Putamen (tissue), 1 donor: ENCODE measurements at regions not wholly inside any gene's neighbourhood (a gene's known extent, or its start where the extent isn't known, plus 50 kb on each side); places are given as distances from the start of the nearest gene placed in this dataset.
"Not testable (repeated sequence)": the region's sequence is repeated elsewhere in the genome, so short reads cannot be mapped to it uniquely, and the experiment has no call there.

Source experiments
- DNase-seq: peaks from one replicate; pipeline ENCODE4 v3.0.0-alpha.2; 2016; ENCODE audit warnings: low spot score

DNA sequence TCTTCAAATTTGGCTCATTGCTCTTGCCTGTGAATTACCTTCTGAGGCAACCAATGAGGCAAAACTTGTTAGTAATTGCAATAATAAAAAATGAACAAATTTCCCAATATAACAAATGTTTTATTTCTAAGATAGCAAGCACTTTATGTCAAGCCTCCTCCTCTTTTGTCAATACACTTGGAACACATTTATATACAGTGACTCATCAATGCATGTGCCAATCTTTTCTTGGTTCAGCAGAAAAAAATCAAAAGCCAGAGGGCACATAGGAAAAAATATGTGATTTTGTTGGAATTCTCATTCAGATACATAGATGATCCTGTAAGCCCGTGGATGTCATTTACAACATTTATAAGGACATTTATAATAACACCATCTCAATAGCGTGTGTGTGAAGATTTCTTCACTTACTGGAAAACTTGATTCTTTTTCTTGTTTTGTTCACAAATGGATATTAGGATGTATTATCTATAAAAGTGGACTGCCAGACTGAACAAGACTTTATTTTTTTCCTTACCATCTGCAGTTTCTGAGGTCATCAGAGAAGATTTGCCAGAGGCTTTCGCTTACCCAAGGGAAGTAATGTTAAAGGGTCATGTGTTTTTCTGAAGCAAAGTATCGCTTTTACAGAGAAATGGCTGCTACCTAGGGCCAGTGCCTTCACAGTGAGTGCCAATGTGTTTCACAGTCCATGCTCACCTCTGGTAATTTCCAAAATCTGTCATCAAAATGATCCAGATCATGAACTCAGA lies 645.7 kb upstream of the PTBP2 start:
- DNase-seq = no peak

DNA sequence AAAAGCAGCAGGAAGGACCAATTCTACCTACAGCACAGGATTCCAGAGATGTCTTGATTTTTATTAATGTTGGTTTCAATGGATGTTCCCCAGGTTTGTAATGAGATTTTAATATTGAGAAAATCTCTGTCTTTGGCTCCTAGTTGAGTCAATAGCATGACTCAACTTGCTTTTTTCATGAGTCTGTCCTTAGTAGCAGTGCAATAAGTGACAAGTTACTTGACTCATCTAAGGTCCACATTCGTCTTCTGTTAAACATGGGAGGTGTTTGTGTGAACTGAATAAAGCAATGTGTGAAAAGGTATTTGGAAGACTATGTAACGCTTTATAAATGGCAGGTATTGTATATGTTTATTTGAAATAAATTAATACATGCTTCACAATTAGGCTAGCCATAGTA lies 645.0 kb upstream of the PTBP2 start:
- no peak for DNase-seq

DNA sequence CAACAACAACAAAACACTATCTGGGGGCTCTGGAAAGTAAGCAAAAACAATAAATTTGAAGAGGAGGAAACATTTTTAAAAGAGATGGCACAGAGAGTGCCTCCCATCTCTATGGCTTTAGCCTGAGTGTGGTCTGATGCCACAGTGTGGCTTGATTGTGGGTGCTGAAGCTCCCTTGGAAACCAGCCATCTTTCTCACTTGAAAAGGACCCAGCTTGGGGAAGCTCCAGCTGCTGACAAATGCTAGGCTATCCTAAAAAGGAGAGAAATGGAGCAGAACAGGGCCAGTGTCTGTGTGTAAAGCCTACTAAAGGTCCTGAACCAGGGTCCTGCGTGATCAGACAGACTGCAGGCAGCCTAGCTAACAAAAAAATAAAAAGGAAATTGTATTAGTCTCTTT lies 642.0 kb upstream of the PTBP2 start:
- DNase-seq = no peak

DNA sequence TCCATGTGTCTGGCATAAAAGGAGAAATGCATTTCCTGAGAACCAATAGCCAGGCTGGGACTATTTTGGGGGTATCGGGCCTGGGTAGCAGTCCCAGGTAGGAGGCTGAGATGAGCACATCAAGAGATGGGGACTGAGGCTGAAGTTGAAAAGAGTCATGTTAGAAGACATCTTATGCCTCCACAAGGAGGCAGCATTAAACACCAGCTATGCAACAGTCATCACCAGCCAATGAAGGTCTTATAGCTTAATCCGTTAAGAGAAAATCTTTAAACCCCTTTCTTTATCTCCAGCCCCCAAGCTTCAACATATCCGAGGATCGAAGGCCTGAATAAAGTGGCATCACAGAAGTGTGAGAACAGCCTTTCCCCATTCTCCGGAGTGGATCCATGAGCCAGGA lies 640.7 kb upstream of the PTBP2 start:
- no peak for DNase-seq

DNA sequence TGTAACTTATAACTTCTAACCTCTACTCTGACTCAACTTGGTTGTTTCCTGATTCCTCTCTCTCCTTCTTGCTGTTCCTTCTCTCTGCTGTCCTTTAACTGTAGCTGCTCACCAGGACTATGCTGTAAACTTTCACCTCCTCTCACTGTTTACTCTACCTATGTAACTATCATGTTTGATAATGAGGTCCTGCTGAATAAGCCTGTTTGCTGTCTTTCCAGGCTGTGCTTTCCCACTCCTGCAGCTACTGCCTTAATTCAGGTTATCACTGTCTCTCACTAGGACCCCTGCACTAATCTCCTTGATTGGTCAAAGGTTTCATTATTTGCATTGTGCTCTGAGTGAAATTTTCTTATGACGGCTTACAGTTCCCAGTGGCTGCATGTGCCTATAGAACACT lies 633.9 kb upstream of the PTBP2 start:
- no peak for DNase-seq

DNA sequence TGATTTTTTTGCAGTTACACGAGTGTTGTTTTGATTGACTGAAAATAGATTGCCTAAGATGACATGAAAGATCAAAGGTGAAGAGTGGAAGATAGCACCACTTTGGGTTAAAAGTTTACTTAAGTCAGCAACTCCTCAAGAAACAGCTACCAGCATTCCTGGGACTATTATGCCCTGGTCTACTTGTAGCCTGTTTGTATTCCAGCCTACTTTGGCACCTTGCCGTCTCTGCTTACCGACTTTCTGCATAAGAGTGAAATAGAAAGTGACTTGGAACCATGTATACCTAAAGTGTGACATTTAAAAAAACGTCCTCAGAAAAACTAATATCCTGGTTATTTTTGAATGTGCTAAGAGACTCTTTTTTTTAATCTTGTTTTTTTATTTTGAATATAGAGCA lies 631.5 kb upstream of the PTBP2 start:
- no peak for DNase-seq

DNA sequence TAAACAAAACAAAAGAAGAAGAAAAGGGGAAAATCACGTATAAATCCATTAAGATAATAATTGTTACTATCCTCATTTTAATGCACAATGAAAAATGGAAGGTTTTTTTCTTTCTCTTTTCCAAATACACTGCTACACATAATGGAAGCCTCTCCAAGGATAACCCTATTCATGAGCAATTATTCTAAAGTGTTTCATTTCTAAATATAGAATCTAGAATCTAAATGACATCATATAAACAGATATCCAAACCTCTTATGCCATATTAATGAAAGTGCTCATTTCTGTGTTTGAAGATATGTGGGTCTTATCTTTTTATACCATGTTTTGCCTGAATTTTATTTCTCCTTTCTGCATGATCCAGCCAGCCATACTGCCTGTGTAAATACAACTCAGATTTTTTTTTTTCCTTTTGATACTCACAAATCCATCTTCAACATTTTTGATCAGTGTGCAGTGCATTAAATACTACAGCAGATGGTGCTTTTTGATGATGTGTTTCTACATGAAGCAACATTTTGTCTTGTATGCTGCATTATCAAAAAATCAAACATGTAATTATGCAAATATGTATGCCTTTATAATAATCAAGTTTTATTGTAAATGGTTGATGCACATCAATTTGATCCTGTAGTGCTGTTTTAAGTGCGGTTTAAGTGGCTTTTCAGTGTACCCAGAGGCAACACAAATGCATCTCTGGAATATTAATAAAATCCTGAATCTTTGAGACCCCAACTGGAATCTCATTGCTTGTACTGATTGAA lies 625.6 kb upstream of the PTBP2 start:
- no peak for DNase-seq

DNA sequence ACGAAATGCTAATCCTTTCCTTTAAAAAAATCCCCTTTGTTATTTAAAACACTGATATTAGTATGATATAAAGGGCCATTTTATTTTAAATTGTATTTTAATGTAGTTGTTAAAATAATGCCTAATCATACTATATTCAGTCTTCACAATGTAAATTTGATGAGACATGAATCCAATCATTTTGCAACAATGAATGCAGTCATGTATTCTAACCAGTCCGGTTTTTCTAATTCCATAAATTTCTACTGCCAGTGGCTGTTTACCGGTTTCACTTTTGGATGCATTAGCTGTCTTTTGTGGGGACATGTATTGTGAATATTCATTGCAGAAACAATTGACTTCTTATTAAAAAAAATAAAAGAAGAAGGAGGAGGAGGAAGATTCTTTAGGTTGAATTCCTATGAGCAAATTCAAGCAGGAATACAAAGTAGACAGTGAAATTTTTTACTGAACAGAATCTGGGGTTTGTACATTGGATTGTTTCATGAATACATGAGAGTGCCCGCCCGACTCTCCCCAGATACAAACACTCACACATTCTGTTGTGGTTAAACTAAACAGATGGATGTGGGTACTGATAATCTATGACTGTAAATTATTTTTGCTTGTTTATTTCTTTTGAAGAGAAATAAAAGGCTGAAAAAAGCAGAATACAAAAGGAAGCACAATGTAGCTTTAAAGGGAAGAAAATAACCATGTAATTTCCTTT lies 624.8 kb upstream of the PTBP2 start:
- DNase-seq = no peak

DNA sequence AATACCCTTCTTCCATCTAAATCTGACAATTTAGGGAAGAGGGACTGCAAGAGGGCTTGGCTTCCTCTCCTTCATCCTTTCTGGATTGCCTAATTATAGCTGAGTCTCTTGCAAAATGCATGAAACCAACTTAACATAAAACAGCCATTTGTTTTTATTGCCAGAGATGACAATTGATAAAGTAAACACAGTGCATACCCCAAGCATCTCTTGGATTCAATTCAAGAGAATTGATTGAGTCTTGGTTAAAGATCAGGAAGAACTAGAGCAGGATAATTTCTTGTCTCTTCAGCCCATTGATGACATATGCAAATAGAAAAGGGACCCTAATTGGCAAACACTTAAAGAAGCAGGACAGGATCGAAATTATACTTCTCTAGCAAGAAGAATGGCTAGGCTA lies 617.1 kb upstream of the PTBP2 start:
- DNase-seq = no peak

DNA sequence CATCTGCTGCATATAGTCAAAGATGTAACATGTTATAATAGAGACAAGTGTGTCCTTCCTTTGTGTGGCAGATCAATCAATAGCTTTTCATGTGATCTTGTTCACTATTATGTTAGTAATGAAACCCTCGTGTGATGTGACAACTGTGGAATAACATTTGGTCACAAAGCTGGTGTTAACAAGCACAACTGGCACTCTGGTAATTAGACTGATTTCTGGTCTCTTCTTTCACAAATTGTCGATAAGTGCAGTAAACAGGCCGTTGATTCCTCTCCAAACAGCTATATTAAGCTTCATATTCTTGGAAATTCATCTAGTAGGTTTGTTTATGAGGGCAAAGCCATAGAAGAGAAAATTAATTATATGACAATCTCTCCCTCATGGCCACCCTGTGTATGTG lies 616.7 kb upstream of the PTBP2 start:
- DNase-seq = no peak

DNA sequence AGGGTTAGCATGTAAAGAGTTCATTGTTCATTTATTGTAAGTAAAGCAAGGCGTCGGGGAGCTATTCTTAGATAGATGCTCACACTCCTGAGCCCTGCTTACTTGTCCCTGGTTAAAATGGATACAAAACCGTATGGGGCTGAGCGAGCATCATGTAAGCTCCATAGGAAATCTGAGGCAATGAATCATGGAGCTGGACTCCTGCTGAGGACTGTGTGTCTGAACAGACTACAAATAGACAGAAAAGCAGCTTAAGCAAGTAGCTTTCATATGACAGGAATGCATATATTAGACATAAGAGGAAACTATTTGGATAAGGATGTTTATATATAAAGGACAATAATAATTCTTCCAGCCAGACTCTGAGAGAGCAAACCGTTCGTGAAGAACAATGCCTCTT lies 604.9 kb upstream of the PTBP2 start:
- no peak for DNase-seq

DNA sequence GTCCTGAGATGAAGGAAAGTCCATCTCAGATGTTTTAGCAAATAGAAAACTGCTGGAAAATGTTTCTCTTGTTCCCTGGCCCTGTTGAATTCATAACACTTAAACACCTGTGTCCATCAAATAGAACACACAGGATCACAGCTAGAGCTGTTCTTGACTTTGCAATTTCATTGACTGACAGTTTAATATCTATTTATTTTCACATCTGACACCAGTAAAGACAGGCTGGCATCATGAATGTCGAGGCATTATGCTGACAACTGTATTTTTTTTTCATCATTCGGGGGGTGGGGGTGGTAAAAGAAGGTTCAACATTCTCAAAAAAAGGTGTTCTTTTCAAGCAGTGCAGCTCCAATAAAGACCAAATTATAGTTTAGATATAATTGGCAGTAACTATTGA lies 591.2 kb upstream of the PTBP2 start:
- no peak for DNase-seq

DNA sequence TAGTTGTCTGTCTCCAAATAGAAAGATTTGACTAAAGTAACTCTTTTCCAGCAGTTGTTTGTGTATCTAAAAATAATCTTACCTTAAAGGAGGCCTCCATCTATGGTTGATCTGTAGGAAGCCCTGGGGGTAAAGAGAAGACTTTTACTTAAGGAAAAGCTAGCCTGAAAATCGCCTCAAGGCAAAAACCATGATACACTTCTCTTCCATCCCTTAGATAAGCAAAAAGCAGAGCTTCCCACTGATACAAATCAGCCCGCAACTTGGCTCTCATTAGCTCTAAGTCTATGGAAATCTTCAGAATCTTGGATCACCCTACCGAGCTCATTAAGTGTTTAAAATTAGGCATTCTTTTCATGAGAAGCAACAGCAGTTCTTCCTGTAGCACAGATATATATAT lies 576.9 kb upstream of the PTBP2 start:
- no peak for DNase-seq

DNA sequence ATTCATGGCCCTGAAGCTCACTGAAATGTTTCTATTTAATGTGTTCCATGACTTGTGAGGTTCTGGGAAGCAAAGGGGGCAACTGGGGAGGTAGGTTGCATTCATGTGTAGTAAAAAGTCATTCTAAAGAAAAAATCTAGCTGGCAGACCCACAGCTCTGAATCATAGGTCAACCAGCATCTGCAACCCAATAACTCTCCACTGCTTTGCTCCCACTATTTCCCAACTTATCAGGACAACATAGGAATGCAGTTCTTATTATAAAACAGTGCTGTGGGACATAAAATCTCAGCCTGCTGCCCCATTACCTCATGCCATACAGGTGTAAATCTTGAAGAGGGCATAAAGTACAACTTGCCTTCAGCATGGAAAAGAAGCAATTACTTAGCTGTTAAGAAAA lies 576.1 kb upstream of the PTBP2 start:
- DNase-seq = no peak

DNA sequence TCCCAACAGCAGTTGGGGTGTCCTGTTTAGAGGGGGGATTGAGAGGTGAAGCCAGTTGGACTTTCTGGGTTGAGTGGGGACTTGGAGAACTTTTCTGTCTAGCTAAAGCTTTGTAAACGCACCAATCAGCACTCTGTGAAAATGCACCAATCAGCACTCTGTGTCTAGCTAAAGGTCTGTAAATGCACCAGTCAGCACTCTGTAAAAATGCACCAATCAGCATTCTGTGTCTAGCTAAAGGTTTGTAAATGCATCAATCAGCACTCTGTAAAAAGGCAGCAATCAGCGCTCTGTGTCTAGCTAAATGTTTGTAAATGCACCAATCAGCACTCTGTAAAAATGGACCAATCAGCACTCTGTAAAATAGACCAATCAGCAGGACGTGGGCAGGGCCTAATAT lies 568.6 kb upstream of the PTBP2 start:
- not testable (repeated sequence) for DNase-seq

DNA sequence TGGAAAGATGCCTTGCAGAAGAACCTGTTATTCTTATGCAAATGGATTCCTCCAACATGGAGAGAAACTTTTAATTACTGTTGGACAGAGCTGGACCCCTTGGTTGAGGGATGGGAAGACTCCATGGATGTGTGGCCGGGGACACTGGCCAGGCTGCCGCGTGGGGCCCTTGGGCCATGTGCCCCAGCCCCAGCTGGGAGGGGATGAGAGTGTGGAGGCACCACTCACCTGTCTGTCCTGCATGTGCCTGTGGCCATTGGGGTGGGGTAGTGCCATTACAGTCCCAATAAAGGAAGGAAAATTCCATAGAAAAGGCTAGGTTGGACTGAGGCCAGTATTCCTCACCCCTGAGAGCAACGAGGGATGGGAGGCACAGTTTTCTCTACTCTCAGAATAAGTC lies 564.5 kb upstream of the PTBP2 start:
- DNase-seq = no peak

DNA sequence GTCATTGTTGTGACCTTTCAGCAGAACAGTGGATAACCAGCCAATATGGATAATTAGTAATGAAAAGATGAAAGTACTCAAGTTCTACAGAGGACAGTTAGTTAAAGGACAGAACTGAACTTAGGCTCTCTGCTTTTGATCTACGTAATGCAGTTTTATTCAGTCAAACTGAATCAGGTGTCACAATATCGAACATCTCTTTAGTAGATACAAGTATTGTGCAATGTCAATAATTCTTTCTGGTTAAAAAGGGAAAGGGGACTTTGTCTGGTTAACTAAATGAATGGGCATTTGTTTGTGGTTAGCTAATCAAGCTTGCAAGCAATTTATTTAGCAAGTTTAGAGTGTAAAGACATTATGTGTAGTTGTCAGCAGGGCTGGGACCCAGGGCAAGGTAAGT lies 562.2 kb upstream of the PTBP2 start:
- DNase-seq = no peak

DNA sequence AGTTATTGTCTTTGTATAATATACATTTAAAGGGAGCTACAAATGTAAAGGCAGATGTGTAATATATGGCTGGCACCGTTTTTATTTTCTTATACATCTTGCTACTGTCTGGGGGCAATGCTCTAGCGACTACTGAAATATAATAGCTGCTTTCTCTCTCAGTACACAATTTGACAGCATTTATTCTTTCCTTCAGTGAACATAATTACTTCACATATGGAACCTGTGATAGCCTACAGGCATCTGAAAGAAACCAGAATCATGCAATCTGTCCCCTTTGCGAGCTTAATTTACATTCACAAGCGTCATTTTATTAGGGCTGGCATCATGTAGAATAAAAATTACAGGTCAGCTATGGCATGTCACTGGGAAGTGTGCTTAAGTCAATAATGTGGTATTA lies 557.5 kb upstream of the PTBP2 start:
- DNase-seq = no peak

DNA sequence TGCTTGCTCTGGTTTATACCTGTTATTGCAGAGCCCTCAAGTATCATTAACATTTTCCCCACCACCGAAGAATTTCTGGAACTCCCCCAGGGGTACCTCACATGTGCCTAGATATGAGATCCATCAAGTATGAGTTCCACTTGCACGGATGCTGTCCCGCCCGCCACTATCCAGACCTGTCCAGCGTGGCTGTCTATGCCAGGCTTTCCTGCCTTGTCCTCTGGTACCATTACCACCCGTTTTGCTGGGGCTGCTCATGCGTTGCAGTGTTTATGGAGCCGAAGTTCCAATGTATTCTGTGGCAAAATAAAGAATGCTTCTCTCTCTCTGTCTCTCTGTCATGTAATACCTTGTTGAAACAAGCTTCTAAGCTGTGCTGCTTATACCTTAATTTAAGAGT lies 543.5 kb upstream of the PTBP2 start:
- DNase-seq = no peak

DNA sequence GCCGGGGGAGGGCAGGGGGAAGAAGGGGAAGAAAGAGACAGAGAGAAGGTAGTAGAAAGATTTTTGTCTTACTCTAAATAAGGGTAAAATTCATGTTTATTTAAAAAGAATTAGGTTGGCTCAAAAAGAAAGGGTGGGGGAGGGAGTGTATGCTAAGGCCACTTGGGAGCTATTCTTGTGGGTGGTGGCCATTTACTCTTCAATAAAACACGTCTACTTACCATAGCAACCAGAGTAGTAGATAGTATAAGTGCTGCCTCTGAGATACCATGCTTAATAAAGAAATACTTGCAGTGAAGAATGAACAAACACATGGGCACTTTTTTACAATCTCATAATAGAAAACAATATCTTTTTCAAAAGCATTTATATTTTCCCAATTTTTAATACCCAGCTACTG lies 538.1 kb upstream of the PTBP2 start:
- no peak for DNase-seq

DNA sequence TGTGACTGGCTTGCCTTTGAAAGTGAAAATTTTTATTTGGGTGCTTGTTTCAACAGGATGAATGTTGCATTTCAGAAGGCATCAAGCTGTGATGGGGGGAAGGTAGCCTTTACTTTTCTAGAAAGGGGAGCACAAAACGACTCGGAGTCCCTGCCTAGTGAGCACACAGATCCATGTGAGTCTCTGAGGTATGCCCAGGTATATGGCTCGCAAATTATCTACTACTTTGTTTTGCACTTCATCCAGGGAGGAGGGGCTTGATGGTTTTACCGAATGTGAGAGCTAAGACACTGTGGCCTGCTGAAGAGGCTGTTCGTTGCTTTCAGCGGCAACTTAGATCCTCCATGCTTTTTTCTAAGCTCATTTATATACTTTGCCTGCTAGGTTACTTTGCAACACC lies 537.7 kb upstream of the PTBP2 start:
- DNase-seq = no peak

DNA sequence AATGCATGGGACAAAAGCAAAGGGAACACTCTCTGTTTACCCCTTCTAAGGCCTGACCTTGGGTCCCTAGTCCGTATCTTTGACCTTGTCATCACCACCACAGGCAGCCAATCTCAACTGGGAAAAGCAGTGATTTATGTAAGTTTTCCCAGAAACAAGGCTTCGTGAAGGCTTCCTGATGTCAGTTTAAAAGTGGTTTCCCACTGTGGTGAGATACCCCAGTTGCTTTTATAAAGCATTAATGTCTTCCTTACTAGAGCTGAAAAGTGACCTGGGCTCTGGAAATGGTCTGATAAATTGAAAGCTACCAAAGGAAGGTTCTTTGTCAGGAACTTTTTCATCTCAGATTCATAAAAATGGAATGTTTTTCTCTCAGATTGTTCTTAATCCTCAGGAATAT lies 536.4 kb upstream of the PTBP2 start:
- no peak for DNase-seq

DNA sequence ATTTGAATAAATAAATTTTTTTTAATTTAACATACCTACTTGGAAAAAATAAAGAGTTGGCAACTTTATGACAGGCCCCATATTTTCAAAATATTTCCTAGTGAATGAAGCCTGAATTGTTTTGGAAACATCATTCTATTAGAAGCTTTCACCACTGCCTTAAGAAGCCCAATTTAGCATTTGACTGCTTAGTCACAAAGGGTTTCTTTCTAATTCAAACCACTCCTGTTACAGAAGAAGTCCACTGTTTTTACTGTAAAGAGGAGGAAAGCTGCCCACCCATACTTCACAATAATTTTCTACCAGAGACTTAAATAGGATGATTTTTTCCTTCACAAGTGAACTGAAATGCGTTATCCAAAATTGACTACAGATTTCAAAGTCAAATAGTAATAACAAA lies 534.6 kb upstream of the PTBP2 start:
- no peak for DNase-seq
